GM23338 (cell line): ENCODE measurements at regions not wholly inside any gene's neighbourhood (a gene's known extent, or its start where the extent isn't known, plus 50 kb on each side); places are given as distances from the start of the nearest gene placed in this dataset.

Experiments
- ATAC-seq: fragments of 200-7000 bp; cut with Tn5 transposase; 3 replicates; pipeline ENCODE4 v1.9.1; 2020
- DNase-seq: peaks from one replicate; pipeline ENCODE4 v3.0.0-alpha.2; 2015; ENCODE audit warnings: low spot score
- H2AFZ ChIP-seq: fragments of 200-600 bp; sonication (generic); 2 replicates; pipeline ENCODE4 v1.8.0; 2016; ENCODE audit warnings: antibody characterized with exemption, mild to moderate bottlenecking, moderate library complexity
- H3F3A ChIP-seq: fragments of 200-600 bp; sonication (generic); replicated peaks from 2 replicates; pipeline ENCODE4 v1.8.0; 2017; ENCODE audit warnings: antibody characterized with exemption, mixed run types, low read depth
- H3K27ac ChIP-seq: fragments of 200-600 bp; sonication (generic); 2 replicates; pipeline ENCODE4 v1.6.1; 2016; ENCODE audit warnings: low read depth
- H3K27me3 ChIP-seq: fragments of 200-600 bp; sonication (generic); 2 replicates; pipeline ENCODE4 v1.8.0; 2016; ENCODE audit warnings: mild to moderate bottlenecking, mixed run types, moderate library complexity; ENCODE audit not compliant: insufficient read depth
- H3K36me3 ChIP-seq: fragments of 200-600 bp; sonication (generic); 2 replicates; pipeline ENCODE4 v1.8.0; 2016; ENCODE audit warnings: mild to moderate bottlenecking; ENCODE audit not compliant: insufficient read depth
- H3K4me1 ChIP-seq: fragments of 200-600 bp; sonication (generic); 2 replicates; pipeline ENCODE4 v1.8.0; 2016; ENCODE audit warnings: mild to moderate bottlenecking, moderate library complexity; ENCODE audit not compliant: insufficient read depth
- H3K4me2 ChIP-seq: fragments of 200-600 bp; sonication (generic); 2 replicates; pipeline ENCODE4 v1.7.1; 2017; ENCODE audit warnings: mixed run types
- H3K4me3 ChIP-seq: fragments of 200-600 bp; sonication (generic); 2 replicates; pipeline ENCODE4 v1.6.1; 2016; ENCODE audit warnings: mixed run types
- H3K79me2 ChIP-seq: fragments of 200-600 bp; sonication (generic); replicated peaks from 2 replicates; pipeline ENCODE4 v1.8.0; 2017; ENCODE audit warnings: mild to moderate bottlenecking; ENCODE audit not compliant: insufficient read depth
- H3K9me2 ChIP-seq: fragments of 200-600 bp; sonication (generic); 2 replicates; pipeline ENCODE4 v1.8.0; 2017; ENCODE audit not compliant: insufficient read depth
- H4K20me1 ChIP-seq: fragments of 200-600 bp; sonication (generic); replicated peaks from 2 replicates; pipeline ENCODE4 v1.8.0; 2017; ENCODE audit warnings: mild to moderate bottlenecking; ENCODE audit not compliant: insufficient read depth
- H3K27ac Mint-ChIP-seq: 2 replicates; pipeline ENCODE4 v1.8.0; 2020; ENCODE audit warnings: inconsistent platforms, mild to moderate bottlenecking, moderate library complexity, mixed read lengths
- H3K27me3 Mint-ChIP-seq: 3 replicates; pipeline ENCODE4 v1.8.0; 2022; ENCODE audit warnings: low read depth, mild to moderate bottlenecking, moderate library complexity, mixed read lengths, inconsistent platforms; ENCODE audit not compliant: insufficient read depth, poor library complexity
- H3K36me3 Mint-ChIP-seq: 3 replicates; pipeline ENCODE4 v1.8.0; 2021; ENCODE audit warnings: low read depth, mild to moderate bottlenecking, inconsistent platforms, moderate library complexity, mixed read lengths
- H3K4me1 Mint-ChIP-seq: 3 replicates; pipeline ENCODE4 v1.8.0; 2020; ENCODE audit warnings: mild to moderate bottlenecking, inconsistent platforms, mixed read lengths
- H3K4me3 Mint-ChIP-seq: 3 replicates; pipeline ENCODE4 v1.8.0; 2021; ENCODE audit warnings: moderate library complexity, mild to moderate bottlenecking, inconsistent platforms, mixed read lengths
- H3K9me3 Mint-ChIP-seq: 3 replicates; pipeline ENCODE4 v1.8.0; 2020; ENCODE audit warnings: moderate library complexity, mild to moderate bottlenecking, inconsistent platforms, mixed read lengths
- CREB1 ChIP-seq: fragments of 250-450 bp; sonication (Bioruptor Pico); IDR thresholded peaks from 2 replicates; pipeline ENCODE4 v1.5.0; 2020; ENCODE audit warnings: low read depth, mild to moderate bottlenecking, moderate library complexity
- ETS1 ChIP-seq: IDR thresholded peaks from 2 replicates; pipeline ENCODE4 v1.6.1; 2016; ENCODE audit warnings: antibody characterized with exemption
- EZH2 ChIP-seq: fragments of 200-600 bp; sonication (generic); IDR thresholded peaks from one replicate; pipeline ENCODE4 v1.8.0; 2017; ENCODE audit warnings: antibody characterized with exemption, mild to moderate bottlenecking, low read depth; ENCODE audit not compliant: unreplicated experiment
- EZH2phosphoT487 ChIP-seq: fragments of 200-600 bp; sonication (generic); IDR thresholded peaks from one replicate; pipeline ENCODE4 v1.8.1; 2018; ENCODE audit warnings: antibody characterized with exemption; ENCODE audit not compliant: unreplicated experiment
- NANOG ChIP-seq: IDR thresholded peaks from 2 replicates; pipeline ENCODE4 v1.6.1; 2016; ENCODE audit warnings: antibody characterized with exemption, borderline replicate concordance
- STAT1 ChIP-seq: IDR thresholded peaks from one replicate; pipeline ENCODE4 v1.6.1; 2016; ENCODE audit warnings: antibody characterized with exemption; ENCODE audit not compliant: unreplicated experiment
- ZNF114 ChIP-seq: fragments of 250-450 bp; sonication (Bioruptor Pico); IDR thresholded peaks from 2 replicates; pipeline ENCODE4 v1.5.0; 2020; ENCODE audit warnings: mild to moderate bottlenecking, moderate library complexity
- ZNF331 ChIP-seq: fragments of 250-450 bp; sonication (Bioruptor Pico); IDR thresholded peaks from 2 replicates; pipeline ENCODE4 v1.5.0; 2020; ENCODE audit warnings: low read depth, mild to moderate bottlenecking, moderate library complexity
- ZNF462 ChIP-seq: fragments of 250-450 bp; sonication (Bioruptor Pico); IDR thresholded peaks from 2 replicates; pipeline ENCODE4 v1.5.0; 2020; ENCODE audit warnings: mild to moderate bottlenecking, moderate library complexity

- no peak overlapping the region for H3K4me3 Mint-ChIP-seq
- no peaks in the 10 kb centered on the region for H3F3A ChIP-seq
- no peak overlapping the region for H3K4me3 ChIP-seq
- no peaks in the 10 kb centered on the region for H3K36me3 ChIP-seq
- no peaks in the 10 kb centered on the region for H3K27me3 ChIP-seq
- H3K36me3 Mint-ChIP-seq: no peaks in the 10 kb centered on the region
- no peaks in the 10 kb centered on the region for H3K4me1 ChIP-seq
- H3K4me1 Mint-ChIP-seq: no peaks in the 10 kb centered on the region
- H3K79me2 ChIP-seq: no peaks in the 10 kb centered on the region
- no peak overlapping the region for H3K4me2 ChIP-seq
- no peaks in the 10 kb centered on the region for H3K27me3 Mint-ChIP-seq
- no peak overlapping the region for H3K27ac Mint-ChIP-seq
- no peak overlapping the region for H2AFZ ChIP-seq
- TF ChIP-seq CREB1 (no peak), ZNF114 (CRISPR knock-in tag) (no peak), NANOG (no peak), STAT1 (no peak), EZH2 (no peak), EZH2phosphoT487 (no peak), ZNF331 (no peak), ZNF462 (CRISPR knock-in tag) (no peak)
- no peak overlapping the region for H3K27ac ChIP-seq
- no peaks in the 10 kb centered on the region for H4K20me1 ChIP-seq
- no peak for ATAC-seq
- no peak for DNase-seq
- H3K9me2 ChIP-seq: peaks cover 8% of the 10 kb centered on the region
- H3K9me3 Mint-ChIP-seq: peaks cover 3% of the 10 kb centered on the region; the same call in 1 of the 3 replicates
Observed at GRCh38 chr10:8245814-8246142, 191.3 kb downstream of the GATA3 start.

GRCh38 chr10:8246548-8246947, 192.1 kb downstream of the GATA3 start:
- H3K4me1 ChIP-seq: no peaks in the 10 kb centered on the region
- Mint-ChIP-seq H3K4me1 (no peaks in the 10 kb centered on the region), H3K27ac (no peak overlapping the region), H3K9me3 (peaks cover 3% of the 10 kb centered on the region; the same call in 1 of the 3 replicates), H3K27me3 (no peaks in the 10 kb centered on the region), H3K4me3 (no peak overlapping the region), H3K36me3 (no peaks in the 10 kb centered on the region)
- H2AFZ ChIP-seq: no peak overlapping the region
- no peak overlapping the region for H3K27ac ChIP-seq
- H3K4me3 ChIP-seq: no peak overlapping the region
- H3K27me3 ChIP-seq: no peaks in the 10 kb centered on the region
- no peaks in the 10 kb centered on the region for H4K20me1 ChIP-seq
- H3K9me2 ChIP-seq: peaks cover 8% of the 10 kb centered on the region
- no peak overlapping the region for H3K4me2 ChIP-seq
- H3K36me3 ChIP-seq: no peaks in the 10 kb centered on the region
- no peaks in the 10 kb centered on the region for H3F3A ChIP-seq
- ATAC-seq (no peak), DNase-seq (no peak)
- H3K79me2 ChIP-seq: no peaks in the 10 kb centered on the region
- no peak for TF ChIP-seq ETS1
